GM18868 (cell line): ENCODE measurements at regions not wholly inside any gene's neighbourhood (a gene's known extent, or its start where the extent isn't known, plus 50 kb on each side); places are given as distances from the start of the nearest gene placed in this dataset.

Experiments used
- ATAC-seq: cut with Tn5 transposase; IDR thresholded peaks from one replicate; pipeline ENCODE4 v1.9.1; 2021; ENCODE audit warnings: mild to moderate bottlenecking, moderate library complexity; ENCODE audit not compliant: unreplicated experiment

DNA sequence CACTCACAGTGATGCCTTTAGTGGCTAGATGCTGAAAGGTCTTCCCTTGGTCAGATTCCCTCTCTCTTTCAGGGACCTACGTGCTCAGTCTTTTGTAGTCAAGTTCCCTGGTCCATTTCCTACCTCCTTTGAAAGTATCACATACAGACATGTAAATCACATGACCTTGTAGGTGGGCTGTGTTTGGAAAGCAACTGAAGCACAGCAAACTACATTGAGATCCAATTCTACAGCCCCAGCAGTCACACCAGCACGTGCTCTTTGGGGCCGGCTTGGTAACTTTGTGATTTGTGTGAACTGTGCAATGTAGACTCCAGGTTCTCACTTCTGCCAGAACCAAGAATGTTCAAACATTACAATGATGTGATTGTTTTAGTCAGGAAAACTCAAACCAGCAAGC is 89.7 kb upstream of the PLPP4 start:
- ATAC-seq, result no peak

DNA sequence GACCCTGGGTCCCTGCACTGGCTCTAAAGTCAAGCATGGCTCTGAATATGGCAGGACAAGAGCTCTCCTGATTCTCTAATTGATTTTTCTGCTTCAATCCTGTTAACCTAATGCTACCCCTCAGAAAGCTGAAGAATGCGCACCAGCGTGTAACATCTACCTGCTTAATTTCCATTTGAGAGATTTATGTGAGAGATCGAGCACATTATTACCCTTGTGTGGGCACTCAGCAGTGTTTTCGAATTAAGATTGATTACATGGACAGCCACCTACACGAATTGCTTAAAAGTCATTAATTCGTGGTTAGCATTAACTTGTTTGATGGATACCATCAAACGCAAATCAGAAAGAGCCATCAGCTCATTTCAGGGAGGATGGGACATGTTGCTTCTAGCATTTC is 88.7 kb upstream of the PLPP4 start:
- ATAC-seq, result no peak

DNA sequence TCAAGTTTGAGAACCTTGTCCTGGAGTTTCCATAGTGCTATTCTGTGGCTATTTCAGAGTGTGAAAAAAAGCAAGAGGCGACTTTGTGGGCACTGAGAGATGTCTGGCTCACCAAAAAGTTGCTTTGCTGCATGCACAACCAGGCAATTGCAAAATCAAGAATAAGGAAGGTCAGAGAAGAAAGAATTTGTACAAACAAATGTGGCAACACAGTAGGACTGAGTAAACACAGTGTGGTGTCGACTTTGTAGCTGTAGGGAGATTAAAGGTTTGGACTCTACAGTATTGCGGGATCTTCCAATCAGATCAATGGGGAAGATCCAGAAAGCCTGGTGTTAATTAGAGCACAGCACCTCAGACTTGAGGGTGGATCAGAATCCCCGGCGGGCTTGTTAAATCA is 88.1 kb upstream of the PLPP4 start:
- no peak for ATAC-seq

DNA sequence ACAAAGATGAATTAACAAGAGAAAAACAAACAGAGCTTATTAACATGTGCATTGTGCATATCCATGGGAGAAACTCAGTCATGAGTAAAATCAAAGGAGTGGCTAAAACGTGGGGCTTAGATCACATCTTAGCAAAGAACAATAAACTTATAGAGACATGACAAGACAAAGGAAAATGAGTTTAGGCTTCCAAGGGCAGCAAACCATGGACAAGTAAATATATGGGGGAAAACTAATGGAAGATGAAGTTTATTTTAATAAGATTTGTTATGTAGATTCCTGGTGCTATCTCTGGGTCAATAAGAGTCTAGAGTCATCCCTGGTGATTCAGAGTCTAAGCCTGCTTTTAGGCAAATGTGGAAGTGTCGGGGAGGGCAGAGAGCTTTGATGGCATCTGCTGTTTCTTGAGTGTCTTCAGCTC is 87.2 kb upstream of the PLPP4 start:
- no peak for ATAC-seq

DNA sequence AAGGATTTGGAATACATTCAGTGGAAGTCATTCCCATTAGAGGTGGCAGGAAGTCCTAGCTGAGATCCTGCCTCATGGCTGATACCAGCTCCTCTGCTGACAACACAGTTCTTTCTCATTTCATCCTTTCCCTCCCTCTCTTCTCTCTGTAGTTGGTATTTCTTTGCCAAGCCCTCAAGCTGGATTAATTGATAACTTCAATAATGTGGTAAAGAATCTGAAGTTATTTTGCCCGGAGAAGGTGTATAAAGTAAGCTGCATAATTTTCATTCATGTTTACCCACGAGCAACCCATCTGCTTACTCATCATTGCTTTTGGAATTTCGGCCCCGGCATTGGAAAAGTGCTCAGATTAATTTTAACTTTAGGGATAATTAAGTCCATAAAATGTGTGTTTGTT is 85.2 kb upstream of the PLPP4 start:
- ATAC-seq, result no peak

DNA sequence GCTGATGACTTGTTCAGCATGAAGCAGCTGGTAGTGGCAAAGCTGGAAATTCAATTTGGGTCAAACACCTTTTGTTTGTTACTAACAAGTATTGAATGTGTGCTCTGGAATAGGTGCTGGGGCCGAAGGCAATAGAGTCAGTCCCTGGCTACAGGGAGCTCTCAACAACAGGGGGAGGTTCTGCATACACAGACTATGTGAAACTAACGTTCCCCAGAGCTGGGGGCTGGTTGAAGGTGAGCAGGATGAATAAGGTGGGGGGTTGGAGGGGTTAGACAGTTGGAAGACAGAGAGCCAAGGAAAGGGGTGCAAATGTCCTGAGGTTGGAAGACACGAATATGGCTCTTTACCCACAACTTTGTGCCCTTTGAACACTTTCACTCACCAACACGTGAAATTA is 84.1 kb upstream of the PLPP4 start:
- ATAC-seq, result no peak

DNA sequence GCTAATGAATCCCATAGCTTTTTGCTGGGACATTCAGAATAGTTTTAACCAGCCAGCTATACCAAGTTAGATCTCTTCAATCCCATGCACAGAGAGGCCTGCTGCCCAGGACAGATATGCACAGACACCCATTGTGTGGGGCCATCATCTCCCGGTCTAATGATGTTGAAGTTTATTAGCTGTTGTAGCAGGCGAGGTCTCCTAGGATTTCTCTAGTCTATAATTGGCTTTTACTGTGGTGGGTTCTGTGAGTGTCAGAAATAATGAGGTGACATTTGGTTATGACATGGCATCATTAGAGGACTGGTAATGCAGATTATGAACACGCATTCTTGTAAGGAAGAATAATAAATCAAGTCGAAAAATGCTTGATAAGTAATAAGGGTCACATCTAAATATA is 81.4 kb upstream of the PLPP4 start:
- ATAC-seq, result no peak

DNA sequence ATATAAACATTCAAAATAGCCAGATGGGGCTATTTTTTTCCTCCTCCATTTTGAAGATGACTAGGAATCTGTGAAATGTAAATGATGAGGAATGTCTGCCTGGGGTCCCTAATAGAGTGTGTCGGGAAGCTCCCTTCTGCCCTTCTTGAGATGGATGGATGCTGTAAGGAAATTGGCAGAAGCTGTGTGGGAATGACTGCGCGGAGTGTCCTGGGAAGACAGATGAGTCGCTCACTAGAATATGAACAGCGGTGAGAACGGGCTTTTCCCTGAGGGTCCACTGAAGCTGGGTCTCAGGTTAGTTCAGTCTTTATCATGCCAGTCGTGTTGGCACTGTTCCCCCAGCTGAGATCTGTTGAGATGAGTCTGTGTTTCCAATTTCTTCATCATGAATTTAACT is 75.1 kb upstream of the PLPP4 start:
- no peak for ATAC-seq

DNA sequence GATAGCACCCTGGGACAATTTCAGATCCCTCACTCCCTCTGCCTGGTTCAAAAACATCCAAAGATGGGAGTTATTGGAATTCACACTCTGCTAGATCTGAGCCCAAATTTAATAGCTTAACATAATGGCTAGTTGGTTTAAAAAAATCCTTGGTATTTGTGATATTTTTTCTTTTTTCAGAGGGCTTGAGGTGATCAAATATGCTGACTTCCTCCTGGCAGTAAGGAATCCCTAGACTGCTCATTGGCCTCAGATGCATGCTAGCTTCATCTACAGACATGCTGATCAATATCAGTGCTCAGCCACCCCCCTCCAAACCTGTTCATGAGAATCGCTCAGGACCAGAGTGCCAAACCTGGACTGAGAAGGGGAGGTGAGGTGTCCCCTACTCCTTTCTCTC is 74.7 kb upstream of the PLPP4 start:
- ATAC-seq, result no peak

DNA sequence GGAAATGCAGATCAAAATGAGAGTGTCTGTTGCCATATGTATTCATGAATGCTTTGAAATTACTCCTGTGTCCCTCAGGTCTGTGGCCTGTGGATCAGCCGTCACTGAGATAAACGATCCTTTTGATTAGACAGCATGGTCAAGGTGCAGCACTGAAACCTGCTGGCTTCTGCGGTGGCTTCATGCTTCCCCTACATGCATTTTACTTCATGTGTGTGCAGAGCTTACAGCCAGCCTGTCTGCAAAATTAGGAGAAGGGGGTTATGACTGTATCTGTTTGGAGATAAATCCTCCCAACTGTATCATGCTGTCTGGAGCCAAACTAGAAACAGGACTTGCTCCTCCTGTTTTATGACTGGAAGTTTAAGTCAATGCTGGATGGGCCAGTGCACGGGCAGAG is 71.0 kb upstream of the PLPP4 start:
- ATAC-seq, result no peak

DNA sequence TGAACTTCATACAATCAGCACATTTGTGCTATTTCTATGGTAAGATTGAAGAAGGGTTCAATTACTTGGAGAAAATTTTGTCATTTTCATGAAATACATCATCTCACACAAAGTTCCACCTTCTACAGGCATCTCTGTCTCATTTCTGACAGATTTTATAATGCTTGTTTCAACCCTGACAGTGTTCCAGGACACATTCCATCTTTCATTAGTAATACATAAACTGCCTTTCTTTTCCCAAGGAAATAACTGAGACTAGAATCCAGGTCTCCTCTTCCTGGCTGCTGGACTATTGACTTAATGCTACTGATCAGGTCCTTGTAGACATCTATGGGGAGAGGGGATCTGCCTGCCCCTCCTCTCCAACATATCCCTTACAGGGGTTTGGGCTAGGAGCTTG is 70.1 kb upstream of the PLPP4 start:
- no peak for ATAC-seq

DNA sequence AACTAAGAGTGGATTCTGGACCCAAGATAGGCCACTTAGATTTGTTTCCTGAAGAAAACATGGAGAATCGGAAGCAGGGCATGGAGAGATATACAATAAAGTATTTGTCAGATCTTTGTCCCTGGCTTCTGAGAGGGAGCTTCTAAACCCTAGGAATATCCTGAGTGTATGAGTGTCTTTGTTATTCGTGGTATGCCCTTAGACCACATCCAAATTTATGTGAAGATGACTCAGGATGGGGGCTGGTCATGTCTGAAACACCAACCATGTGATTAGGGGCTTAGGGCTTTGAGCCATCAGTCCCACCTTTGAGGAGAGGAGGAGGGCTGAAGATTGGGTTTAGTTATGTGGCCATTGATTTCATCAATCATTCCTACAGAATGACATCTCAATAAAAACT is 69.7 kb upstream of the PLPP4 start:
- no peak for ATAC-seq

DNA sequence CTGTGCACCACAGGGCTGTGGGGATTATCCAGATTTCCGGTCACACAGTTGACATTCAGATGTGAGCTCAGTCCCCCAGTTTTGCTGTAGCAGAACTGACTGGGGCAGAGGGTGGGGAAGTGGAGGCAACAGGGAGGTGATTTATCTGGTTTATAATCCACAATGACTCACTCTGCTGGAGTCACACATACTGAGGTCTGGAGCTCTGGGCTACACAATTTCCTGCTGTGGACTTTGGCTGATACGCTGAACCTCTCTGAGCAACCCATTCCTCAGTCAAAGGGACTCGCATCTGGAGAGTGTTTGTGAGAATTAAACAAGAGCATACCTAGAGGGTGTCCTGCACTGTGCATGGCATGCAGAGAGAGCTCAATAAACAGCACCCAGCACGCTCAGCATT is 64.8 kb upstream of the PLPP4 start:
- ATAC-seq, result no peak

DNA sequence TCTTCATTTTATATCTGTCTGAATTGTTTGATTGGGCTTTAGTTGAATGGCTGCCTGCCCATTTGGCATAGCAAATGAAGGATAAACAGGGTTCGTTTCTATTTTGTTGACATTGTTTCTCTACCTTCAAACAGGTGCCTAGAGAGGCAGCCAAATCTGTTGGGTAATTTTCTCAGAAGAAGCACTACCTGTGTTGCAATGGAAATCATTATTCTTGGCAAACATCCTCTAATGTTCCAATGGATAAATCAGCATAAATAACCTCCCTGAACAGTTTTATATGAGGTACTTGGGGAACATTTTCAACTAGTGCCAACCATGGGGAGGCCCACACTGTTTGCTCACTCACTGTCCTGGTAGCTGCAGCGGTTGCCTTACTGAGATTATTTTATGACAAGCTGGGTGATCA is 64.4 kb upstream of the PLPP4 start:
- ATAC-seq, result no peak

DNA sequence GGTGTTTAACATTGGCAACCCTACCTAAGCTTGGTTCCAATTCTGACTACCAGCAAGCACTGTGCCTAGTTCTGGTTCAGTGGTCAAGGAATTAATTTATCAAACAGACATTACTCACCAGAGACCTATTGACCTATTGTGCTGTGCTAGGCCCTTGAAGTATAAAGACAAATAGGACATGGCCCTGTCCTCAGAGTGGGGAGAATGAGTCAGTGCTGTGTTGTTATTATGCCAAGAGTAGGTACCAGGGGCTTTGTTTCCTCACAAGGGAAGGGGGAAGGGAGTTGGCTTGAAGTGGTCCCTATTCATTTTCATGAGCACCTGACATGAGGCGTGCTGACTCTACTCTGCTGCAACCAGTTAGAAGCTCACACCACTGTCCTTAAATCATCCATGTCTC is 62.6 kb upstream of the PLPP4 start:
- ATAC-seq, result no peak

DNA sequence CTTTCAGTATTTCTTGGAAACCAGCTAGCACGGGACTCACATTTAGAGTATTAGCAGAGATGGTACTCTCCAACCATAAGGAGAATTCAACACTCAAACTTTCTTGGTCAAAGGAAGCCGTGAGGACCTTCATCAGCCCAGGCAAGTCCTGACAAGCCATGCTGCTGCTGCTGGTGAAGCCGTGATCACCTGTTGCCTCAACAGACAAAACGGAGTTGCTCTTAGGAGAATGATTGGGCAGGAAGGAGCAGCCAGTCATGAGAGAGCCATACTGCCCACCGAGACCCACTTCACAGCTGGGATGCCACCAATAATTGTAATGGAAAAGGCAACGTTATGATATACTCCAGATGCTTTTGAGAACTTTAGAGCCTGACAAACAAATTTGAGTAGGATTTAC is 60.8 kb upstream of the PLPP4 start:
- ATAC-seq, result no peak

DNA sequence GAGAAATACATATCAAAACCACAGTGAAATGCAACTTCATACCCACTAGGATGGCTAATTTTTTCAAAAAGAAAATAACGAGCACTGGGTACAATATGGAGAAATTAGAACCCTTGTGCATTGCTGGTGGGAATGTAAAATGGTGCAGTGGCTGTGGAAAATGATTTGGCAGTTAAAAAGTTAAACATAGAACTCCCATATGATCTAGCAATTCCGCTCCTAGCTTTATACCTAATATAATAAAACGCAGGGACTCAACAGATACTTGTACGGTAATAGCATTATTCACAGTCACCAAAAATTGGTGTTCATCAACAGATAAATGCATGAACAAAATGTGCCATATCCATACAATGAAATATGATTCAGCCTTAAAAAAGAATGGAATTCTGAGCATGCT is 58.8 kb upstream of the PLPP4 start:
- no peak for ATAC-seq

DNA sequence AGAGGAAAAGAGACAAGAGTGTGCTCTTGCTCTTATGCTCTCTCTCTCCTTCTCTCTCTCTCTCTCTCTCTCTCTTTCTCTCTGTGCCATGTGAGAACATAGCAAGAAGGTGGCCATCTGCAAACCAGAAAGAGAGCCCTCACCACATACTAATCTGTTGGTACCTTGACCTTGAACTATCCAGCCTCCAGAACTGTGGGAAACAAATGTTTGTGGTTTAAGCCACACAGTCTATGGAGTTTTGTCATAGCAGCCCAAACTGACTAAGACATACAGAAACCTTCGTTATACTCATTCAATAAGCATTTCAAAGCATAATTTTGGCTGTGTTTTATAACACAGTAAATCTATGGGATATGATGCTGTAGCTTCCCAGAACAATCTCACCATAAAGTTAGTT is 56.4 kb upstream of the PLPP4 start:
- ATAC-seq, result no peak

DNA sequence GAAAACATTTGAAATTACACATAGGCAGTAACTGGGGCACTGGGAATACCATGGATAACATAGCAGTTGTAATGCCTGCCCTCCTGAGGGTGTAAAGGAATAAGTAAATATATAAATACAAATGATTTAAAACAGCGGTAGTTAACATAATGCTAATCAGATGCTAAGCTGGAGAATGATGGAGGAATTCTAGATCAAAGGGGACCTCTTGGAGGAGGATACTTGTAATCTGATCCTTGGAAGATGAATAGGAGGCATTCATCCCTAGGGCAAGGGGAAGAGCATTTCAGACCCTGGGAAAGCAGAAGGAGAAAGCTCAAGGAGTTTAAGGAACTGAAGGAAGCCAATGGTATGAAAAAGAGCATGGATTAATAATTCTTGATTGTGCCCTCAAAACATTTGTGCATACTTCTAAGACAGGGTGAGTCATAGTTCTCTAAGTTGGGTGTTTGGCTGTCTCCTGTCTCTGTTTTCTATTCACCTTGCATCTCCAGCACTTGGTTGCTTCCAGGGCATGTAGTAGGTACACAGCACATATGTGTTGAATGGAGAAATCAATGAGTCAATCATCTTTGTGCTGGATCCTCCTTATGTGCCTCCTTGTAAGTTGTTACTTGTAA is 54.8 kb upstream of the PLPP4 start:
- no peak for ATAC-seq

DNA sequence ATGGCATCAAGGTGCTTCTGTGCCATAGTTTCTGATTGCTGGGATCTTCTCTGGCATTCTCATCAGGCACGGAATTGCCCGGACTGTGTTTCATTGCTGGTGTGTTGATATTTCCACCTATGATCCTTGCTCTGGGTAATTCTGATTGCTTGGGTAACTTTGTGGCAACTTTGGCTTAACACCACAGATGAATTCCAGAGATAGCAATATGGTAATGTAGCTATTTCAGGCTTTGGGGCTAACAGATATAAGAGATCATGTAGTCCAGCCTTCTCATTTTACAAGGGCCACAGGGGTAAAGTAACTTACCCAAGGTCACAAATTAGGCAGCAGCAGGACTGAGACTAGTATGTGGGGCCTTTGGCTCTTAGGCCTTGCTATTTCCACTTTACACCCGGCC is 53.9 kb upstream of the PLPP4 start:
- ATAC-seq, result no peak

DNA sequence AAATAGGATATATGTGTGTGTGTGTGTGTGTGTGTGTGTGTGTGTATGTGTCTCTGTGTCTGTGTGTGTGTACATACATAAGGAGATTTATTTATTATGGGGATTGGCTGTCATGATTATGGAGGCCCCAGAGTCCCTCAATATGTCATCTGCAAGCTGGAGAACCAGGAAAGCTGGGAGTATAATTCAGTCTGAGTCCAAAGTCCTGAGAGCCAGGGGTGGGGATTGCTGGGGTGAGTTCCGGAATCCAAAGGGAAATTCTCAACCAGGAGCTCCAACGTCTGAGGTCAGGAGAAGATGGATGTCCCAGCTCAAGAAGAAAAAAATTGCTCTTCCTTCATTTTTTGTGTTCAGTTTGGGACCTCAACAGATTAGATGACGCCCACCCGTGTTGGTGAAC is 50.7 kb upstream of the PLPP4 start:
- no peak for ATAC-seq
